H1 (cell line): ENCODE measurements at regions not wholly inside any gene's neighbourhood (a gene's known extent, or its start where the extent isn't known, plus 50 kb on each side); places are given as distances from the start of the nearest gene placed in this dataset.

Experiments
- CTCF ChIA-PET: fragments of 300-600 bp; sonication (Branson Sonifier 250); formaldehyde crosslinking; loops from one replicate; lab custom pipeline; 2021; ENCODE audit not compliant: partially characterized antibody; lab: Charles Lee
- POLR2A ChIA-PET: fragments of 300-600 bp; sonication (Branson Sonifier 250); formaldehyde crosslinking; loops from one replicate; lab custom pipeline; 2021; ENCODE audit warnings: inconsistent platforms; ENCODE audit not compliant: partially characterized antibody; lab: Charles Lee
- DNase-seq, 2 experiments: peaks; one replicate each; pipeline versions ENCODE4 v3.0.0 to v3.0.0-alpha.2; 2010 to 2022; ENCODE audit warnings: low spot score in 2 of 2, low read depth in 1 of 2, mixed read lengths in 1 of 2
- FAIRE-seq: peaks from 2 replicates; lab custom pipeline; 2011; peaks lifted over from hg19 to GRCh38; lab: Jason Lieb, UNC
- H2AFZ ChIP-seq: 2 replicates; pipeline ENCODE4 v1.8.1; 2012; ENCODE audit warnings: low read length, inconsistent platforms
- H2AK5ac ChIP-seq: 2 replicates; pipeline ENCODE4 v1.6.1; 2013; ENCODE audit warnings: low read depth, low read length
- H2BK120ac ChIP-seq: replicated peaks from 2 replicates; pipeline ENCODE3; 2013; ENCODE audit warnings: low read depth, low read length, inconsistent platforms
- H2BK12ac ChIP-seq: 2 replicates; pipeline ENCODE4 v1.6.1; 2013; ENCODE audit warnings: low read depth, low read length
- H2BK15ac ChIP-seq: 2 replicates; pipeline ENCODE4 v1.6.1; 2013; ENCODE audit warnings: low read length
- H2BK20ac ChIP-seq: 2 replicates; pipeline ENCODE4 v1.6.1; 2013; ENCODE audit warnings: low read length
- H2BK5ac ChIP-seq: 2 replicates; pipeline ENCODE4 v1.6.1; 2013; ENCODE audit warnings: low read depth, low read length
- H3K14ac ChIP-seq: 2 replicates; pipeline ENCODE4 v1.6.1; 2013; ENCODE audit warnings: inconsistent platforms; ENCODE audit not compliant: insufficient read length
- H3K18ac ChIP-seq: 2 replicates; pipeline ENCODE4 v1.6.1; 2013; ENCODE audit warnings: low read length; ENCODE audit errors: extremely low read depth
- H3K23ac ChIP-seq: 2 replicates; pipeline ENCODE4 v1.6.1; 2013; ENCODE audit warnings: inconsistent platforms; ENCODE audit not compliant: insufficient read length
- H3K23me2 ChIP-seq: 2 replicates; pipeline ENCODE4 v1.6.1; 2013; ENCODE audit warnings: low read depth, low read length
- H3K27ac ChIP-seq: 2 replicates; pipeline ENCODE4 v1.6.1; 2011; ENCODE audit warnings: low read depth, low read length, inconsistent platforms
- H3K27me3 ChIP-seq, 4 experiments: replicated peaks in 1 of 4; 1 replicate in 1 of 4; 2 replicates in 3 of 4; pipeline versions ENCODE4 v1.6.1 to v1.8.1; 2011 to 2013; ENCODE audit warnings: low read length in 3 of 4, mild to moderate bottlenecking in 3 of 4, inconsistent platforms in 2 of 4, mixed read lengths in 2 of 4, moderate library complexity in 1 of 4; ENCODE audit not compliant: control insufficient read depth in 3 of 4, insufficient read depth in 3 of 4; ENCODE audit errors: extremely low read depth in 1 of 4
- H3K36me3 ChIP-seq, 4 experiments: 2 replicates each; pipeline versions ENCODE4 v1.6.1 to v1.8.1; 2011 to 2013; ENCODE audit warnings: mild to moderate bottlenecking in 4 of 4, low read length in 3 of 4, moderate library complexity in 2 of 4, control low read depth in 1 of 4, inconsistent platforms in 1 of 4; ENCODE audit not compliant: insufficient read depth in 4 of 4, control insufficient read depth in 2 of 4
- H3K4ac ChIP-seq: replicated peaks from 2 replicates; pipeline ENCODE3; 2013; ENCODE audit warnings: low read length, low read depth, mixed read lengths, inconsistent platforms; ENCODE audit not compliant: insufficient read length
- H3K4me1 ChIP-seq, 4 experiments: replicated peaks in 1 of 4; 1 replicate in 1 of 4; 2 replicates in 3 of 4; pipeline versions ENCODE4 v1.6.1 to v1.8.1; 2011 to 2013; ENCODE audit warnings: low read length in 3 of 4, inconsistent platforms in 2 of 4, mixed read lengths in 1 of 4; ENCODE audit not compliant: insufficient read depth in 4 of 4, control insufficient read depth in 3 of 4
- H3K4me2 ChIP-seq, 2 experiments: 2 replicates each; pipeline versions ENCODE4 v1.6.1 to v1.8.1; 2011 to 2013; ENCODE audit warnings: low read depth in 2 of 2, low read length in 2 of 2, control low read depth in 1 of 2, inconsistent platforms in 1 of 2, mild to moderate bottlenecking in 1 of 2; ENCODE audit not compliant: insufficient read depth in 1 of 2
- H3K4me3 ChIP-seq, 4 experiments: fragments of 200-600, 300-600 bp in 1 of 4; sonication (generic), shearing (Covaris generic), sonication (Bioruptor Twin) in 1 of 4; 2 replicates each; pipeline versions ENCODE4 v1.5.1 to v1.8.1; 2011 to 2016; ENCODE audit warnings: low read length in 4 of 4, low read depth in 3 of 4, control low read depth in 2 of 4, inconsistent platforms in 2 of 4, mild to moderate bottlenecking in 2 of 4, mixed read lengths in 1 of 4, moderate library complexity in 1 of 4; ENCODE audit not compliant: insufficient read depth in 2 of 4; ENCODE audit errors: extremely low read depth in 1 of 4
- H3K56ac ChIP-seq: replicated peaks from 2 replicates; pipeline ENCODE3; 2013; ENCODE audit warnings: low read depth, mild to moderate bottlenecking, mixed read lengths, low read length, inconsistent platforms; ENCODE audit not compliant: insufficient read length
- H3K79me1 ChIP-seq: 2 replicates; pipeline ENCODE4 v1.6.1; 2013; ENCODE audit warnings: low read depth, low read length, control low read depth
- H3K79me2 ChIP-seq, 2 experiments: 2 replicates each; pipeline versions ENCODE4 v1.6.1 to v1.8.1; 2012 to 2013; ENCODE audit warnings: low read length in 2 of 2, mild to moderate bottlenecking in 2 of 2, inconsistent platforms in 1 of 2; ENCODE audit not compliant: insufficient read depth in 2 of 2, control insufficient read depth in 1 of 2
- H3K9ac ChIP-seq, 4 experiments: replicated peaks in 1 of 4; 1 replicate in 1 of 4; 2 replicates in 3 of 4; pipeline versions ENCODE4 v1.6.1 to v1.8.1; 2011 to 2013; ENCODE audit warnings: low read depth in 3 of 4, low read length in 3 of 4, control low read depth in 2 of 4, mild to moderate bottlenecking in 2 of 4, moderate library complexity in 2 of 4, inconsistent platforms in 1 of 4; ENCODE audit errors: extremely low read depth in 1 of 4
- H3K9me3 ChIP-seq, 2 experiments: 2 replicates each; pipeline versions ENCODE4 v1.6.1 to v1.8.1; 2012 to 2013; ENCODE audit warnings: mild to moderate bottlenecking in 2 of 2, moderate library complexity in 2 of 2, control low read depth in 1 of 2, inconsistent platforms in 1 of 2, low read depth in 1 of 2, low read length in 1 of 2, mixed read lengths in 1 of 2; ENCODE audit not compliant: insufficient read depth in 2 of 2
- H4K20me1 ChIP-seq, 2 experiments: replicated peaks in 1 of 2; 2 replicates each; pipeline versions ENCODE3 to v1.8.1; 2011 to 2013; ENCODE audit warnings: inconsistent platforms in 2 of 2, low read length in 2 of 2, mild to moderate bottlenecking in 1 of 2; ENCODE audit not compliant: insufficient read depth in 2 of 2, control insufficient read depth in 1 of 2
- H4K5ac ChIP-seq: 2 replicates; pipeline ENCODE4 v1.6.1; 2013; ENCODE audit warnings: low read length, low read depth, mixed read lengths, inconsistent platforms; ENCODE audit not compliant: insufficient read length
- H4K8ac ChIP-seq: 2 replicates; pipeline ENCODE4 v1.8.0; 2013; ENCODE audit warnings: mild to moderate bottlenecking, moderate library complexity, low read length, inconsistent platforms; ENCODE audit not compliant: insufficient read depth; ENCODE audit errors: extremely low read depth
- H4K91ac ChIP-seq: replicated peaks from 2 replicates; pipeline ENCODE3; 2013; ENCODE audit warnings: low read length, mixed read lengths, inconsistent platforms; ENCODE audit not compliant: insufficient read length
- CTBP2 ChIP-seq: IDR thresholded peaks from 2 replicates; pipeline ENCODE4 v1.7.0; 2011; ENCODE audit warnings: borderline replicate concordance, mild to moderate bottlenecking, moderate library complexity, mixed read lengths, low read length; ENCODE audit not compliant: insufficient read depth, insufficient read length
- HDAC2 ChIP-seq, 2 experiments: fragments of 300-600 bp in 1 of 2; sonication (generic) in 1 of 2; IDR thresholded peaks; 2 replicates each; pipeline ENCODE4 v1.6.1; 2011 to 2012; ENCODE audit warnings: low read depth in 2 of 2, low read length in 2 of 2, mild to moderate bottlenecking in 2 of 2, moderate library complexity in 2 of 2, borderline replicate concordance in 1 of 2, inconsistent platforms in 1 of 2
- MAX ChIP-seq: IDR thresholded peaks from 2 replicates; pipeline ENCODE4 v1.6.1; 2012; ENCODE audit warnings: inconsistent platforms
- PHF8 ChIP-seq: fragments of 200-600 bp; sonication (generic); conservative IDR thresholded peaks from 2 replicates; pipeline ENCODE4 v1.7.1; 2012; ENCODE audit warnings: low read depth, mild to moderate bottlenecking, inconsistent platforms, low read length, moderate library complexity
- SIX5 ChIP-seq: IDR thresholded peaks from 2 replicates; pipeline ENCODE4 v1.6.1; 2011; ENCODE audit warnings: mild to moderate bottlenecking, low read depth, low read length
- SRF ChIP-seq: IDR thresholded peaks from 2 replicates; pipeline ENCODE4 v1.6.1; 2011; ENCODE audit warnings: mild to moderate bottlenecking, low read depth, low read length, moderate library complexity
- SUZ12 ChIP-seq: fragments of 200-600 bp; sonication (generic); IDR thresholded peaks from 2 replicates; pipeline ENCODE4 v1.6.1; 2012; ENCODE audit warnings: mild to moderate bottlenecking, inconsistent platforms, low read length, moderate library complexity, mixed read lengths
- TCF12 ChIP-seq: IDR thresholded peaks from 2 replicates; pipeline ENCODE4 v1.6.1; 2011; ENCODE audit warnings: low read depth, mild to moderate bottlenecking, low read length
- WGBS, 2 experiments: shearing (Covaris generic) in 1 of 2; methylation state at CpG; one replicate each; pipeline versions ENCODE4 v1.1.6 to v1.1.7; 2013 to 2015; ENCODE audit warnings: low lambda C conversion rate in 2 of 2, mixed read lengths in 2 of 2, inconsistent platforms in 1 of 2, low coverage in 1 of 2, missing lambda C conversion rate in 1 of 2; ENCODE audit not compliant: insufficient replicate concordance in 2 of 2, insufficient coverage in 1 of 2, insufficient read length in 1 of 2; ENCODE audit errors: extremely low coverage in 1 of 2, missing lambda C conversion rate in 1 of 2; 5-methylcytosine and 5-hydroxymethylcytosine counted together
- TF ChIP-seq, protein P1 (sequence below): IDR thresholded peaks from 2 replicates; pipeline ENCODE4 v1.6.1; 2012; ENCODE audit warnings: low read length, inconsistent platforms

DNA sequence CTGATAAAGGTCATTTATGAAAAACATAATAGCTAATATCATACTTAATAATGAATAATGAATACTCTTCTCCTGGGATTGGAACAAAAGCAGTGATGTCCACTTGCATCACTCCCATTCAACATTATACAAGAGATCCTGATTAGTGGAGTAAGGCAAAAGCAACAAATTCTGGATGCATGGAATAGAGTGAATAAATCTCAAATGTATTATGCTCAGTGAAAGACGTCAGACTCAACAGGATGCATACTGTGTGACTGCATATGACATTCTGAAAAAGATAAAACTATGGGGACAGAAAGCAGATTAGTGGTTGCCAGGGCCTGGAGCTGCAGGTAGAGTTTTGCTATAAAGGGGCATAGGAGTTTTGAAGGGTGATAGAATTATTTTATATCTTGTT, 77.6 kb upstream of the ZBTB20 start:
- Histone ChIP-seq H2AFZ (no peak overlapping the region), H4K8ac (no peak overlapping the region), H4K91ac (no peak overlapping the region), H2BK120ac (no peak overlapping the region), H3K23me2 (no peaks in the 10 kb centered on the region), H3K4me2 (no peak overlapping the region), H3K4me1 (no peaks in the 10 kb centered on the region), H3K4ac (no peak overlapping the region), H3K4me3 (no peak overlapping the region), H3K23ac (no peak overlapping the region), H4K5ac (no peak overlapping the region), H3K14ac (no peak overlapping the region), H2BK15ac (no peak overlapping the region), H3K9me3 (no peaks in the 10 kb centered on the region), H2AK5ac (no peak overlapping the region), H3K79me2 (no peaks in the 10 kb centered on the region), H3K36me3 (no peaks in the 10 kb centered on the region), H2BK20ac (no peak overlapping the region), H3K18ac (no peak overlapping the region), H3K79me1 (no peaks in the 10 kb centered on the region), H2BK5ac (no peak overlapping the region), H2BK12ac (no peak overlapping the region), H3K9ac (no peak overlapping the region), H3K27me3 (no peaks in the 10 kb centered on the region), H4K20me1 (no peaks in the 10 kb centered on the region), H3K27ac (no peak overlapping the region), H3K56ac (no peak overlapping the region)
- TF ChIP-seq, protein P1, sequence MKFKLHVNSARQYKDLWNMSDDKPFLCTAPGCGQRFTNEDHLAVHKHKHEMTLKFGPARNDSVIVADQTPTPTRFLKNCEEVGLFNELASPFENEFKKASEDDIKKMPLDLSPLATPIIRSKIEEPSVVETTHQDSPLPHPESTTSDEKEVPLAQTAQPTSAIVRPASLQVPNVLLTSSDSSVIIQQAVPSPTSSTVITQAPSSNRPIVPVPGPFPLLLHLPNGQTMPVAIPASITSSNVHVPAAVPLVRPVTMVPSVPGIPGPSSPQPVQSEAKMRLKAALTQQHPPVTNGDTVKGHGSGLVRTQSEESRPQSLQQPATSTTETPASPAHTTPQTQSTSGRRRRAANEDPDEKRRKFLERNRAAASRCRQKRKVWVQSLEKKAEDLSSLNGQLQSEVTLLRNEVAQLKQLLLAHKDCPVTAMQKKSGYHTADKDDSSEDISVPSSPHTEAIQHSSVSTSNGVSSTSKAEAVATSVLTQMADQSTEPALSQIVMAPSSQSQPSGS, result no peak
- TF ChIP-seq CTBP2 (no peak), PHF8 (no peak), SRF (no peak), TCF12 (no peak), SUZ12 (no peak), MAX (no peak), SIX5 (no peak), HDAC2 (IDR thresholded peaks at IDR 0.05; ENCODE audit: borderline replicate concordance in 1 of 2, low read depth in 2 of 2, low read length in 2 of 2) (no peak)
- ChIA-PET POLR2A (no interaction called here), CTCF (no interaction called here)
- FAIRE-seq (no peak), DNase-seq (no peak)
- WGBS, 2 experiments, result 89% methylated on average over 1 of the region's 1 CpG; no CpG with 5 or more reads in 1 of the 2 experiments
